Fibroblast of mammary gland (primary cell): ENCODE measurements at regions not wholly inside any gene's neighbourhood (a gene's known extent, or its start where the extent isn't known, plus 50 kb on each side); places are given as distances from the start of the nearest gene placed in this dataset.

Experiments
- DNase-seq: peaks from one replicate; pipeline ENCODE4 v3.0.0-alpha.2; 2010; ENCODE audit warnings: low read depth
- H3K4me3 ChIP-seq: 2 replicates; pipeline ENCODE4 v1.5.1; 2011; ENCODE audit warnings: low read depth, mild to moderate bottlenecking, low read length, moderate library complexity; ENCODE audit not compliant: control insufficient read depth
- CTCF ChIP-seq: conservative IDR thresholded peaks from 2 replicates; pipeline ENCODE4 v1.5.1; 2011; ENCODE audit warnings: low read depth, low read length, inconsistent platforms; ENCODE audit not compliant: control insufficient read depth, insufficient read depth

GRCh38 chr20:23212011-23212410, 125.9 kb upstream of the CD93 start:
- DNase-seq: no peak
- no peak for TF ChIP-seq CTCF
- no peak overlapping the region for H3K4me3 ChIP-seq

- H3K4me3 ChIP-seq: no peak overlapping the region
- no peak for DNase-seq
- TF ChIP-seq CTCF: no peak
These were observed 125.0 kb upstream of the CD93 start for GRCh38 chr20:23211164-23211563.

DNA sequence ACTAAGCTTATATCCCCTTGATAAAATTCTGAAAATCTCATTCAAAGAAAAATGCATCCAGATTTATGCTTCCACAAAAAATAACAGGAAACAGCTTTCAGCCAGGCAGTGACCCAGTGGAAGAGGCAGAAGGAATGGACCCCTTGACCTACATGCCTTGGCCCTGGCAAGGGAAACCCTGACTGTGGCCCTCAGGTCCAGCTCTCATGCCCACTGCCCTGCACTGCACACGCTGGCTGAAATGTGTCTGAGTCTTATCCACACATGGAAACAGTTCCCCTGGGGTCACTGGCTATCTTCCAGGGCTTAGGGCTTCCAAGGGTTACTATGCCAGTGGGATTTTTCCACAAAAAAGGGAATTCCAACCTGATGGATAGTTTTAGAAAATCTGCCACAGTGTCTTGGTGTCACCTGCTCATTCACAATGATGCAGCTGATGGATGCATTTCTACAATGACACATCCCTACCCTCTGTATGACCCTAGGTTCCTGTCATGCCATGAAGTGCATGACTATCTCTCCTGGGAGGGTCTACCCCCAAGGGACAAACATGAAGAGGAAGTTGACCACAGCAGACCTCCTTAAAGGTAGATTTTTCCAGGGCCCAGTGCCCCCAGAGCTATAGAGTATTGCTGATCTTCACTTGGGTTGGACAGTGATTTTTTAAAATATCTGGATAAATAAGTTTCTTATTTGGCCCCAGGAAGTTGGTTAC, 121.9 kb upstream of the CD93 start:
- no peak overlapping the region for H3K4me3 ChIP-seq
- TF ChIP-seq CTCF: no peak
- no peak for DNase-seq

DNA sequence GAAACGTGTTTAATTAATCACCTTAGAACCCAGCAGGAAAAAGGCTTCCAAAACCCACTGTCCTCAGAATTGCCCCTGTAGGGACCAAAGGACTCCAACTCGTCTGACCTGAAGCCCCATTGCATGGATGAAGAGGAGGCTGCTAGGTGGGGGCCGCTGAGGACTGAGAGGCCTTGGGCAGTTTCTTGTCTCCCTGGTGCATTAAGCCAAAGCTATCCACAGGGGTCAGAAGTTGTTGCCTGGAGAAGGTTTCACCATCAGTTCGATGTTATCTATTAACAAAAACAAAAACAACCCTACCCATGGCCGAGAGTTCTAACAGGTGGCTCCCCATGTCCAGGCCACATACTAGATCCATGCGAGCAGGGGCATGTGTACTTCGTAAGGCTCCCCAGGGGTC, 120.9 kb upstream of the CD93 start:
- H3K4me3 ChIP-seq: no peak overlapping the region
- no peak for TF ChIP-seq CTCF
- DNase-seq: no peak

- DNase-seq: no peak
- no peak for TF ChIP-seq CTCF
- no peak overlapping the region for H3K4me3 ChIP-seq
These were observed 119.9 kb upstream of the CD93 start for GRCh38 chr20:23206061-23206460.

- DNase-seq: peak; percentile 36
- no peak overlapping the region for H3K4me3 ChIP-seq
- TF ChIP-seq CTCF: no peak
These were observed 119.5 kb upstream of the CD93 start for GRCh38 chr20:23205611-23206041.

DNA sequence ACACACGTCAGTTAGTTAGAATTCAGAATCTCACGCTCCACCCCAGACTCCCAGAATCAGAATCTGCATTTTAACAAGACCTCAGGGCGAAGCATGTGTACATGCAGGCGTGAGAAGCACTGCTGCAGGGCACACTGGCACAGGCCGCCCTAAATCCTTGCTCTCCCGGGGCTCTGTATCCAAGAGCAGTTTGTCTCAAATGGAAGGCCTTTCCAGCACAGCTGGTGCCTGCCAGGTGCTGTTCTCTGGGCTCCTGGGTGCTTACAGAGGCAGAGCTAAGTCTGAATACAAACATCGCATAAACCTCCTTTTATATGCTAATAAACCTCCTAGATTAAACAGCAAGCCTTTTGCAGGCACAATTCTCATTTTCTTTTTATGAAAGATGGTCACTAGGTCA, 119.1 kb upstream of the CD93 start:
- TF ChIP-seq CTCF: no peak
- no peak for DNase-seq
- no peak overlapping the region for H3K4me3 ChIP-seq
